Lower lobe of right lung (tissue), 2 donors: ENCODE measurements at regions not wholly inside any gene's neighbourhood (a gene's known extent, or its start where the extent isn't known, plus 50 kb on each side); places are given as distances from the start of the nearest gene placed in this dataset.

Source experiments
- ATAC-seq, 2 donors: fragments of 200-7000 bp; cut with Tn5 transposase; one replicate each; pipeline ENCODE4 v1.9.1; 2020 to 2022; ENCODE audit warnings: mild to moderate bottlenecking in 2 of 2, moderate library complexity in 2 of 2
- DNase-seq: peaks from one replicate; pipeline ENCODE4 v3.0.0-alpha.2; 2020
- H3K27ac ChIP-seq: fragments of 200-600 bp; one replicate; pipeline ENCODE4 v1.8.0; 2022
- H3K27me3 ChIP-seq: fragments of 200-600 bp; one replicate; pipeline ENCODE4 v1.8.0; 2022; ENCODE audit warnings: low read depth
- H3K36me3 ChIP-seq: fragments of 200-600 bp; one replicate; pipeline ENCODE4 v1.8.0; 2022; ENCODE audit warnings: mild to moderate bottlenecking
- H3K4me1 ChIP-seq: fragments of 200-600 bp; one replicate; pipeline ENCODE4 v1.8.0; 2022
- H3K4me3 ChIP-seq: fragments of 200-600 bp; one replicate; pipeline ENCODE4 v1.8.0; 2022; ENCODE audit warnings: mild to moderate bottlenecking
- H3K9me3 ChIP-seq: fragments of 200-600 bp; one replicate; pipeline ENCODE4 v1.8.0; 2022
- CTCF ChIP-seq: fragments of 200-600 bp; IDR thresholded peaks from one replicate; pipeline ENCODE4 v1.8.0; 2022; ENCODE audit warnings: antibody characterized with exemption, mild to moderate bottlenecking
- intact Hi-C: fragments of 100-400 bp; cut with DNase I; formaldehyde crosslinking; loops from one replicate; pipeline ENCODE4 v1.11.0; 2022
- donor health status: DM: no; HTN: yes; CAD: no; lungs with severe emphysema.

GRCh38 chr4:128551280-128551679 lies 258.2 kb upstream of the JADE1 start:
- DNase-seq (no peak), ATAC-seq (no peak)
- Histone ChIP-seq H3K4me1 (peaks cover 15% of the 10 kb centered on the region), H3K27me3 (no peaks in the 10 kb centered on the region), H3K27ac (no peak overlapping the region), H3K4me3 (no peak overlapping the region), H3K36me3 (no peaks in the 10 kb centered on the region), H3K9me3 (no peaks in the 10 kb centered on the region)
- intact Hi-C loops: no loop called here
- TF ChIP-seq CTCF: no peak

- no peak for ATAC-seq
- Histone ChIP-seq H3K36me3 (no peaks in the 10 kb centered on the region), H3K4me1 (peaks cover 15% of the 10 kb centered on the region), H3K27me3 (no peaks in the 10 kb centered on the region), H3K9me3 (no peaks in the 10 kb centered on the region), H3K27ac (no peak overlapping the region), H3K4me3 (no peak overlapping the region)
- DNase-seq: no peak
- intact Hi-C loops: no loop called here
- TF ChIP-seq CTCF: no peak
Measured at GRCh38 chr4:128550060-128550459, 259.4 kb upstream of the JADE1 start.

- intact Hi-C loops: no loop called here
- H3K27me3 ChIP-seq: no peaks in the 10 kb centered on the region
- peaks cover 15% of the 10 kb centered on the region for H3K4me1 ChIP-seq
- ATAC-seq (no peak), DNase-seq (no peak)
- no peak overlapping the region for H3K4me3 ChIP-seq
- H3K36me3 ChIP-seq: no peaks in the 10 kb centered on the region
- H3K9me3 ChIP-seq: no peaks in the 10 kb centered on the region
- no peak for TF ChIP-seq CTCF
- no peak overlapping the region for H3K27ac ChIP-seq
Measured at GRCh38 chr4:128549636-128550035, 259.9 kb upstream of the JADE1 start.

GRCh38 chr4:128548381-128548780 lies 260.8 kb upstream of the PGRMC2 start:
- H3K4me1 ChIP-seq: peaks cover 7% of the 10 kb centered on the region
- H3K36me3 ChIP-seq: no peaks in the 10 kb centered on the region
- DNase-seq: no peak
- ATAC-seq: no peak
- TF ChIP-seq CTCF: no peak
- H3K27ac ChIP-seq: no peak overlapping the region
- intact Hi-C loops: no loop called here
- no peaks in the 10 kb centered on the region for H3K27me3 ChIP-seq
- no peak overlapping the region for H3K4me3 ChIP-seq
- H3K9me3 ChIP-seq: no peaks in the 10 kb centered on the region

GRCh38 chr4:128544272-128544671 lies 256.7 kb upstream of the PGRMC2 start:
- intact Hi-C loops: no loop called here
- no peaks in the 10 kb centered on the region for H3K9me3 ChIP-seq
- no peaks in the 10 kb centered on the region for H3K4me1 ChIP-seq
- H3K27ac ChIP-seq: no peak overlapping the region
- H3K36me3 ChIP-seq: no peaks in the 10 kb centered on the region
- no peak for TF ChIP-seq CTCF
- ATAC-seq (no peak), DNase-seq (no peak)
- no peaks in the 10 kb centered on the region for H3K27me3 ChIP-seq
- H3K4me3 ChIP-seq: no peak overlapping the region

GRCh38 chr4:128543696-128544095 lies 256.1 kb upstream of the PGRMC2 start:
- TF ChIP-seq CTCF: no peak
- Histone ChIP-seq H3K27ac (no peak overlapping the region), H3K4me1 (no peaks in the 10 kb centered on the region), H3K36me3 (no peaks in the 10 kb centered on the region), H3K27me3 (no peaks in the 10 kb centered on the region), H3K9me3 (no peaks in the 10 kb centered on the region), H3K4me3 (no peak overlapping the region)
- ATAC-seq: no peak
- intact Hi-C loops: no loop called here
- no peak for DNase-seq
